HAP-1 (cell line): ENCODE measurements at regions not wholly inside any gene's neighbourhood (a gene's known extent, or its start where the extent isn't known, plus 50 kb on each side); places are given as distances from the start of the nearest gene placed in this dataset.
"Not testable (repeated sequence)": the region's sequence is repeated elsewhere in the genome, so short reads cannot be mapped to it uniquely, and the experiment has no call there.

Experiments
- DNase-seq, 2 experiments: peaks; one replicate each; pipeline ENCODE4 v3.0.0-alpha.2; 2016 to 2020; ENCODE audit warnings: low spot score in 2 of 2
- H3K27me3 ChIP-seq: fragments of 250-450 bp; sonication (Bioruptor Pico); 2 replicates; pipeline ENCODE4 v1.5.1; 2020; ENCODE audit warnings: low read depth, mild to moderate bottlenecking, moderate library complexity
- H3K36me3 ChIP-seq: fragments of 250-450 bp; sonication (Bioruptor Pico); replicated peaks from 2 replicates; pipeline ENCODE4 v1.5.1; 2020; ENCODE audit warnings: mild to moderate bottlenecking
- H3K4me1 ChIP-seq: fragments of 250-450 bp; sonication (Bioruptor Pico); 2 replicates; pipeline ENCODE4 v1.5.1; 2020; ENCODE audit warnings: mild to moderate bottlenecking
- H3K4me3 ChIP-seq: fragments of 250-450 bp; sonication (Bioruptor Pico); 2 replicates; pipeline ENCODE4 v1.5.1; 2020; ENCODE audit warnings: mild to moderate bottlenecking, moderate library complexity
- H3K9me3 ChIP-seq: fragments of 250-450 bp; sonication (Bioruptor Pico); 2 replicates; pipeline ENCODE4 v1.5.1; 2020; ENCODE audit warnings: mild to moderate bottlenecking, moderate library complexity
- in situ Hi-C: fragments of 300-500 bp; cut with MboI; formaldehyde crosslinking; loops from 3 replicates; pipeline ENCODE4 v1.14.3; 2020; ENCODE audit warnings: low sequenced_read_pairs, inconsistent platforms, mixed read lengths

DNA sequence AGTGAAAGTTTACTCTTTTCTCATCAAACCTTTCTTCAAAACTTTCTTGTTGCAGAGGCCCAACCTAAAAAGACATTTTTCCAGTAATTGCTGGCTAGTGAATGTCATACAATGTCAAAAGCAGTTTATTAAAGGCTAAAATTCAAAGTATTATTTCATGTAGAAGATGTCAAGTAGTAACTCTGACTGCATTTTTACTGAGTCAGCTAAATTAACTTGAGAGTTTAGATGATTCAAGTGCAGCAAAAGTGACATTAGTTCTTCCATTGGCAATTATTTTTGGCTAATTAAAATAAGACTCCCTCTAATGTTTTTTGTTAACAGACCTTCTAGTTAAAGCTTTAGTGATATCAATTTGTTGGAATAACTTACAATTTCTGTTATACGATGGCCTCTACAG is 1438.5 kb downstream of the GRIK2 start:
- no peak overlapping the region for H3K4me3 ChIP-seq
- no peak for DNase-seq
- no peaks in the 10 kb centered on the region for H3K27me3 ChIP-seq
- no peaks in the 10 kb centered on the region for H3K36me3 ChIP-seq
- in situ Hi-C loops: no loop called here
- H3K9me3 ChIP-seq: no peaks in the 10 kb centered on the region
- H3K4me1 ChIP-seq: no peaks in the 10 kb centered on the region

DNA sequence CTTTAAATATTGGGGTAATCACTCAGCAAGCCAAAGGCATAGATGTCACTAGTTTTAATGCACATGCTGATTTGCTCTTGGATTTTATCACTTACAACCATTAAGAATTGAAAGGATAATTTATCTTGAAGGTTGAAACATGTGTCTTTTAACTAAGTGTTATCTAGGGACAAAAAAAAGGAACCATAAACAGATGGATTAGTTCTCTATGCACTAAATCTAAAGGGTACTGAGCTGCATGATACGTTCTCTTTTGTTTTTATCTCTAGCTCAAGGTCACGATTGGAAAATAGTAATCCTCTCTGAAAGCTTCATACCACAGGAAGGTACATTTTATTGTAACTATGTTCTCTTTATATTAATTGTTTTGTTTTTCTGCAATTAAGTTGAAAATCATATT is 1426.6 kb downstream of the GRIK2 start:
- in situ Hi-C loops: no loop called here
- no peak for DNase-seq
- H3K27me3 ChIP-seq: no peaks in the 10 kb centered on the region
- H3K36me3 ChIP-seq: no peaks in the 10 kb centered on the region
- H3K4me1 ChIP-seq: no peaks in the 10 kb centered on the region
- H3K4me3 ChIP-seq: no peak overlapping the region
- H3K9me3 ChIP-seq: no peaks in the 10 kb centered on the region

DNA sequence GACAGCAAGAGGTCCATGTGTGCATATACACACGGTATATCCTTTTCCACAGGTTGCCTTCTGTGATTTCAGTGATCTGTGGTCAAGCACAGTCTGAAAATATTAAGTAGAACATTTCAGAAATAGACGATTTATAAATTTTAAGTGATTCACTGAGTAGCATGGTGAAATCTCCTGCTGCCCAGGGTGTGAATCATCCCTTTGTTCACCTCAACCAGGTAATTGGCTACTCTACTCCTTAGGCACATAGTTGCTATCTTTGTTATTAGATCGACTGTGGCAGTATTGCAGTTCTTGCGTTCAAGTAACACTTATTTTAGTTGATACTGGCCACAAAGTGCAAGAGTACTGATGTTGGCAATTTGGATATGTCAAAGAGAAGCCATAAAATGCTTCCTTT is 1421.7 kb downstream of the GRIK2 start:
- Histone ChIP-seq H3K4me3 (no peak overlapping the region), H3K36me3 (no peaks in the 10 kb centered on the region), H3K4me1 (no peaks in the 10 kb centered on the region), H3K27me3 (no peaks in the 10 kb centered on the region), H3K9me3 (no peaks in the 10 kb centered on the region)
- DNase-seq: no peak
- in situ Hi-C loops: no loop called here

DNA sequence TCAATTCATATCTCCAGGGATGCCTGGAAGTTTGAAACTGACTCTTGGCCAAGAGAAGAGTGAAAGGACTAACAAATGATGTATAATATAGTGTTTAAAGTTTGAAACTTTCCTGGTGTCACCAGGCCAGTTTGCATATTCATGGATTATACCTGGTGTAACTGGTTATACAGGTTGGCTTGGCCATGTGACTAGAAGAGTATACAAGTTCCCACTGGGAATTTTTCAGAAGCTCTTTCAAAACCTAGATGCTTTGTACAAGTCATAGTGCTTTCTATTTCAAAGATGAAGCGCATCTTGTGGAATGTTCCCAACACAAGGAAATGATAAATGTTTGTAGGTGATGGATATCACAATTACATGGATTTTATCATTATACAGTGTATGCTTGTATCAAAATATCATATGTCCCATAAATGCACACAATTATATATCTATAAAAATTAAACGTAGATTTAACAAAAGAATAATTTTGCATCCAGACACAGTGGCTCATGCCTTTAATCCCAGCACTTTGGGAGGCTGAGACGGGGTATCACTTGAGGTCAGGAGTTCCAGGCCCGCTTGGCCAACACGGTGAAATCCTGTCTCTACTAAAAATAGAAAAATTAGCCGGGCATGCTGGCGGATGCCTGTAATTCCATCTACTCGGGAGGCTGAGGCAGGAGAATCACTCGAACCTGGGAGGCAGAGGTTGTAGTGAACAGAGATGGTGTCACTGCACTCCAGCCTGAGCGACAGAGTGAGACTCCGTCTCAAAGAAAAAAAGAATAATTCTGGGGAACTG is 1420.2 kb downstream of the GRIK2 start:
- Histone ChIP-seq H3K4me1 (no peaks in the 10 kb centered on the region), H3K36me3 (no peaks in the 10 kb centered on the region), H3K9me3 (no peaks in the 10 kb centered on the region), H3K27me3 (no peaks in the 10 kb centered on the region), H3K4me3 (no peak overlapping the region)
- in situ Hi-C loops: no loop called here
- DNase-seq: no peak

DNA sequence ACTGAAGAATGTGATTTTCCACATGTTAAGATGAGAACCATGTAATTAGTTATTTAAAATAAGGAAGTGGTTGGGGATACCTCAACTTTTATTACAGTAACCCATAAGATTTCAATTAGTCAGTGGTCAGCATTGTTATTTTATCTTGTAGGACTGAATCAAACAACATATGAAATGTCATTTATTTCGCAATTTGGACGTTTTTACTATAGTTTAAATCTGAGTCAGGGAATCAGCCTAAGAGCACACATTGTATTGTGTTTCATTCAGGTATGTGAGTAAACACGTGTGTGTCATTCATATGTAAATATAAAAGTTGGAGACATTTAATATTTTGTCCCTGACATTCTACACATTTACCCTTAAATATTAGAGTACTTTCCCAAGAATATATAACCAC is 1418.7 kb downstream of the GRIK2 start:
- no peaks in the 10 kb centered on the region for H3K4me1 ChIP-seq
- H3K9me3 ChIP-seq: no peaks in the 10 kb centered on the region
- no peak for DNase-seq
- H3K36me3 ChIP-seq: no peaks in the 10 kb centered on the region
- H3K27me3 ChIP-seq: no peaks in the 10 kb centered on the region
- H3K4me3 ChIP-seq: no peak overlapping the region
- in situ Hi-C loops: no loop called here

DNA sequence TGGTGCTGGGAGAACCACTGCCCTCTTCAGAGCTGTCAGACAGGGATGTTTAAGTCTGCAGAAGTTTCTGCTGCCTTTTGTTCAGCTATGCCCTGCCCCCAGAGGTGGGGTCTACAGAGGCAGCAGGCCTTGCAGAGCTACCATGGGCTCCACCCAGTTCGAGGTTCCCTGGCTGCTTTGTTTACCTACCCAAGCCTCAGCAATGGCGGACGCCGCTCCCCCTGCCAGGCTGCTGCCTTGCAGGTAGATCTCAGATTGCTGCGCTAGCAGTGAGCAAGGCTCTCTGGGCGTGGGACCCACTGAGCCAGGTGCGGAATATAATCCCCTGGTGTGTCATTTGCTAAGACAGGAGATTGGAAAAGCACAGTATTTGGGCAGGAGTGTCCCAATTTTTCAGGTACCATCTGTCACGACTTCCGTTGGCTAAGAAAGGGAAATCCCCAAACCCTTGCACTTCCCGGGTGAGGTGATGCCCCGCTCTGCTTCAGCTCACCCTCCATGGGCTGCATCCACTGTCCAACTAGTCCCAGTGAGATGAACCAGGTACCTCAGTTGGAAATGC is 1415.5 kb downstream of the GRIK2 start:
- H3K27me3 ChIP-seq, H3K36me3 ChIP-seq, DNase-seq, H3K4me3 ChIP-seq, H3K4me1 ChIP-seq, in situ Hi-C loops, H3K9me3 ChIP-seq: not testable (repeated sequence)

DNA sequence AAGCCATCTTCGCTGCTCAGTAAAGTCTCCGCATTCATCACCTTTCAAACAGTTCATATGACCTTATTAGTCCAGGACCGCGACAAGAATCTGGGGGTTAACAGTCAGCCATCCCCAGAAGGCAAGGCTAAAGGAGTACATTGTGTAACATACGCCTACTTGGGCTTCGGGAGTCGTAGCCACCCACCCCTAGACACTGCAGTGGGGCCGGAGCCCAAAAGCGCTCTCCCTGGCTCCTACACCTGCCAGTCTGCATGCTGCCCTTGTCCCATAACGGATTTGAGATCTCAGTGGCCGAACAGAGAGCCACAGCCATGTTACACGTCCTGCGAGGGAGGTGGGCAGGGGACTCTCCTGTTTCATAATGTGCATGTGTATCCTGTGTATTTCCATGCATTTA is 1405.5 kb downstream of the GRIK2 start:
- Histone ChIP-seq H3K36me3 (no peaks in the 10 kb centered on the region), H3K4me3 (no peak overlapping the region), H3K27me3 (no peaks in the 10 kb centered on the region), H3K9me3 (no peaks in the 10 kb centered on the region), H3K4me1 (no peaks in the 10 kb centered on the region)
- DNase-seq: no peak
- in situ Hi-C loops: no loop called here

DNA sequence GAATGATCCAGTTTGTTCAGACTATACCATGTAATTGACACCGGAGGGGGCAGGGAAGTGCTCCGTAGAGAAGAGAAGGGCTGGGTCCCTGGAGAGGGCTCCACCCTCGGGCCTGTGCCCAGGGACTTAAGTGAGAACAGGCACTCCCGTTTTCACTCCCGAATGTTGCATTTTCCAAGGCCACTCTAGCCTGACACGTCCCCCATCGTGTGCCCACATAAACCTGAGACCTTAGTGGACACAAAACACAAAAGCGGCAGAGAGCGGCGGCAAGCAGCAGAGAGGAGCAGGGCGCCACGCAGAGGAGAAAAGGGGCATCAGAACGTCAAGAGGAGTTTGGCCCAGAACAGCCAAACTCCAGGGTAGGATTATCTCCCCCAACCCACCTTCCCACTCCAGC is 1405.1 kb downstream of the GRIK2 start:
- in situ Hi-C loops: no loop called here
- Histone ChIP-seq H3K36me3 (no peaks in the 10 kb centered on the region), H3K4me3 (peak overlapping the region; percentile 26), H3K4me1 (no peaks in the 10 kb centered on the region), H3K27me3 (no peaks in the 10 kb centered on the region), H3K9me3 (no peaks in the 10 kb centered on the region)
- DNase-seq: peak; percentile 40 to 69

DNA sequence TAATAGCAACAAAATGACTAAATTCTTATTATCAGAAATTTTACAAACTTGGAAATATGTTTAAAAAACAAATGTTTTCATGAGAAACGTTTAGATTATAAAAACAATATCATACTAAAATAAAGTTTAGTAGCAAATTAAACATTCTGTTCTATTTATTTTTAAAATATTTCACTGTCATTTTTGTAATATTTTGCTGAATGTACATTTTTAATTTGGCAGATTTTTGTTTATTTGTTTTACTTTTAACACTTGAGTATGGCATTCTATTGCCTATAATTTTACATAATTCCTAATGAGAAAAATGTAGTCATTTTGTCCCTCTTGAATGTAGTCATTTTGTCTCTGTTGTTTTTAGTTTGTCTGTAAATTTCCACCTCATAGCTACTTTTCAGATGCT is 1400.2 kb downstream of the GRIK2 start:
- in situ Hi-C loops: no loop called here
- Histone ChIP-seq H3K36me3 (no peaks in the 10 kb centered on the region), H3K4me3 (no peak overlapping the region), H3K4me1 (no peaks in the 10 kb centered on the region), H3K27me3 (no peaks in the 10 kb centered on the region), H3K9me3 (no peaks in the 10 kb centered on the region)
- no peak for DNase-seq

DNA sequence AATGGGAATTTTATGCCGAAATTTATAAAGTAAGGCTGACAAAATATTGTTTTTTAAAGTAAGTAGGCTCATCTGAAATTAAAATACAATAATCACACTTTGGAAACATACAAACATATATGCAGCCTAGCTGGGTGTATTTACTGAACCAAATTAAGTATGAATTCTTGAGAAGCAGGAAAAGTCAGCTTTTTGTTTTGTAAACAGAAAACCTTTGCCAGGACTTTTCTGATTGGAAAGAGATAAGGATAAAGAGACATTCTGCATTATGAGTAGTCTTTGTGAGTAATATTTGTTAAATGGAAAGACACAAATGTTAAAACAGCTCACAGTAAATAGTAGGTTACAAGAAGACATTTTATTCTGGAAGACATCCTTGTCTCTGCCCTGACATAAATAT is 1380.8 kb downstream of the GRIK2 start:
- Histone ChIP-seq H3K36me3 (no peaks in the 10 kb centered on the region), H3K9me3 (no peaks in the 10 kb centered on the region), H3K4me3 (no peak overlapping the region), H3K4me1 (peaks cover 5% of the 10 kb centered on the region), H3K27me3 (no peaks in the 10 kb centered on the region)
- no peak for DNase-seq
- in situ Hi-C loops: no loop called here

DNA sequence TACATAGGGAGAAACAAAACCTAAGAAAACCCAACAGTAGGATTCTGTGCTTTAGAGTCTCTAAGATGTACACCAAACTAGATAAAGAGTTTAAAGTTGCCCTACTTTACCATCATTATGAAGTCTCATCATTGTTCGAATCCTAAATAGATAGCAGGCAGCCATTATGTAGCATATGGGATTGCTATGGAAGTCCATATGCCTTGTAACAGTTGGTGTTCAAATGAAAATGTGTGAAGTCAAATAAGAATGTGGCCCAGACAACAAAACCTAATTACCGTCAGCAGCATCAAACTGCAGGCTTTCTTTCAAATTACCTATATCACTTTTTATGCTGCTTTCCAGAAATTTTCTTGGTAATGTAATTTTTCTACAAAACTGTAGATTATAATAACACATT is 1380.1 kb downstream of the GRIK2 start:
- Histone ChIP-seq H3K4me1 (peaks cover 5% of the 10 kb centered on the region), H3K36me3 (no peaks in the 10 kb centered on the region), H3K9me3 (no peaks in the 10 kb centered on the region), H3K4me3 (no peak overlapping the region), H3K27me3 (no peaks in the 10 kb centered on the region)
- in situ Hi-C loops: no loop called here
- no peak for DNase-seq

DNA sequence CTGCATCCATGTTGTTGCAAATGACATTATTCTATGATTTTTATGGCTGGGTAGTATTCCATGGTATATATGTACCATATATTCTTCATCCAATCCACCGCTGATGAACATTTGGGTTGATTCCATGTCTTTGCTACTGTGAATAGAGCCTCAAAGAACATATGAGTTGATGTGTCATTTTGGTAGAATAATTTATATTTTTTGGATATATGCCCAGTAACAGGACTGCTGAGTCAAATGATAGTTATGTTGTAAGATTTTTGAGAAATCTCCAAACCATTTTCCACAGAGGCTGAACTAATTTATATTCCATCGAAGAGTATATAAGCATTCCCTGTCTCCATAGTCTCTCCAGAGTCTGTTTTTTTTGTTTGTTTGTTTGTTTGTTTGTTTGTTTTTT is 1373.5 kb downstream of the GRIK2 start:
- in situ Hi-C loops: no loop called here
- no peaks in the 10 kb centered on the region for H3K9me3 ChIP-seq

DNA sequence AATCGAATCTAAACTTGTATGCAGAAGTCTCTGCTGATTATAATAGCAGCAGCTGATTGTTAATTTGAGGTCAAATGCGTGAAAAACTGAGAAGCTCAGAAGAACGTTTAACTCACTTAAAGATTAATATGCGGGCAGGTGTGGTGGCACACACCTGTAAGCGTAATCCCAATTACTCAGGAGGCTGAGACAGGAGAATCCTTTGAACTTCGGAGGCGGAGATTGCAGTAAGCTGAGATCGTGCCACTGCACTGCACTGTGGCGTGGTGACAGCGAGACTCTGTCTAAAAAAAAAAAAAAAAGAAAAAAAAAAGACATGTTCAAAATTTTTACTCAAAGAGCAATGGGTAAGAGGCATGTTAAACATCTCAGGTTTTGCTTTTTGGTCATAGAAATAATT is 1370.8 kb downstream of the GRIK2 start:
- no peak for DNase-seq
- in situ Hi-C loops: no loop called here
- H3K27me3 ChIP-seq: no peaks in the 10 kb centered on the region
- H3K4me1 ChIP-seq: no peaks in the 10 kb centered on the region
- H3K9me3 ChIP-seq: no peaks in the 10 kb centered on the region
- H3K36me3 ChIP-seq: no peaks in the 10 kb centered on the region
- no peak overlapping the region for H3K4me3 ChIP-seq

More for the DNA sequence above, 1373.5 kb downstream of the GRIK2 start:
- no peak for DNase-seq
- Histone ChIP-seq H3K4me3 (no peak overlapping the region), H3K4me1 (peaks cover 5% of the 10 kb centered on the region), H3K36me3 (no peaks in the 10 kb centered on the region), H3K27me3 (no peaks in the 10 kb centered on the region)

DNA sequence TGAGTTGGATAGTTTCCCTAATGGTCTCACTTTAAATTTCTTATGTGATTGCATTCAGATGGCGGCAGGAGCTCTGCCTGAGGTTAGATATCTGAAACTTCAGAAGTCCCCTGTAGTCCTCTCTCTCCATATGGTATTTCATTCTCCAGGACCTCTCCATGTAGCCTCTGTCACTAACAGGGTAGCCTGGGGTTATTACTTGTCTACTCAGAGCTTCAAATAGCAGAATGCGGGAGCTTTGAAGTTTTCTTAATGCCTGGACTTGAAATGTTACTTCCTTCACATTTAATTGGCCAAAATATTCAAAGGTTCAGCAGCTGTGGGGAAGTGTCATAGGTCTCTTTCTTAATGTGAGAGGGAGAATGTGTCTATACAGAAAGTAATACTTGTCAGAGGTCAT is 1370.4 kb downstream of the GRIK2 start:
- in situ Hi-C loops: no loop called here
- no peaks in the 10 kb centered on the region for H3K27me3 ChIP-seq
- H3K9me3 ChIP-seq: no peaks in the 10 kb centered on the region
- H3K36me3 ChIP-seq: no peaks in the 10 kb centered on the region
- no peaks in the 10 kb centered on the region for H3K4me1 ChIP-seq
- H3K4me3 ChIP-seq: no peak overlapping the region
- DNase-seq: no peak

DNA sequence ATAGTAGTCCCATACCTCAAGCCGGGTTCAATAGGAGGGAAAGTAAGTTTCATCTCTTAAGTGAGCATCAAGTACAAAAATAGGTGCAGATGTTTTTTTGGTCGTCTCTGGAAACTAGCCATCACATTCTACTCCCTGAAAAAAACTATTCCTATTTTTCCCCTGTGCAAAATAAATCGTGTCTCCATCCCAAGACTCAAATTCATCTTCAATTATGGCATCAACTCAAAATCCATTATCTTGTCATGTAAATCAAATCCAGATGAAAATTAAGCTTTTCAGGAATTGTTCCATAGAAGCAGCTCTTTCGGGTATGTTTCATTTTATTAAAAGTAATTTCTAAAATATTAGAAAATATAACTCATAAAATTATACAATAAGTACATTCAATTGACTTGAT is 1368.4 kb downstream of the GRIK2 start:
- in situ Hi-C loops: no loop called here

More for the DNA sequence above, 1368.4 kb downstream of the GRIK2 start:
- Histone ChIP-seq H3K4me3 (no peak overlapping the region), H3K9me3 (no peaks in the 10 kb centered on the region), H3K27me3 (no peaks in the 10 kb centered on the region), H3K4me1 (no peaks in the 10 kb centered on the region), H3K36me3 (no peaks in the 10 kb centered on the region)
- DNase-seq: no peak
